ENCODE measurements at regions not wholly inside any gene's neighbourhood (a gene's known extent, or its start where the extent isn't known, plus 50 kb on each side); places are given as distances from the start of the nearest gene placed in this dataset.

DNA sequence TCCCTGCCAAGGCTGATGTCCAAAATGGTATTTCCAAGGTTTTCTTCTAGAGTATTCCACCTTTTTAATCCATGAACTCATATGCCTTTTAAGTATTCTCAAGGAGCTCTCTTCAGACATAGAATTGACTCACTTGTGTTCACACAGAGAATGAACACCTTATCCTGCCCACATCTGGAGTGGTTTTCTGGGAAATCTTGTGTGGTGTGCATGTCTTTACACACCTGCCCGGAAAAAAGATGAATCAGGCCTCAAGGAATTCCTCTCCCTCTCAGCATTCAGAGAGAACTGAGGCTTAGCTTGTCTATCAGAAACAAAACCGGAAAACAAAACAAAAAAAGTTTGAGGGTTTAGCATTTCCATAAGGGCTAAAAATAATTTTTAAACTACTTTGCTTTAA, 148.8 kb downstream of the TFAP2A start:
- Histone ChIP-seq H3K36me3 (ENCODE audit: insufficient read depth, low read length, poor library complexity, severe bottlenecking) (no peaks in the 10 kb centered on the region), H3K4me1 (ENCODE audit: insufficient read depth, low read length, poor library complexity, severe bottlenecking) (no peaks in the 10 kb centered on the region), H3K9me3 (ENCODE audit: low read depth, low read length, poor library complexity, severe bottlenecking) (no peaks in the 10 kb centered on the region), H3K4me3 (ENCODE audit: low read depth, low read length, poor library complexity, severe bottlenecking) (no peak overlapping the region), H3K27me3 (replicated peaks; ENCODE audit: insufficient read depth, low read depth, low read length, poor library complexity) (no peaks in the 10 kb centered on the region), H3K27ac (ENCODE audit: low read depth, low read length, poor library complexity, severe bottlenecking) (no peak overlapping the region)
- intact Hi-C loops (cut with micrococcal nuclease; ENCODE audit: unreplicated experiment) = no loop called here
- DNase-seq (ENCODE audit: low spot score) = no peak
- BruUV-seq (replicated peaks) = no TSS peak
- POLR2A ChIA-PET (ENCODE audit: low non-redundant PET) = no interaction called here
- TF ChIP-seq EZH2 (IDR thresholded peaks at IDR 0.05; ENCODE audit: borderline replicate concordance, low read depth, low read length, poor library complexity, severe bottlenecking) = no peak
- CTCF ChIA-PET = no interaction called here

DNA sequence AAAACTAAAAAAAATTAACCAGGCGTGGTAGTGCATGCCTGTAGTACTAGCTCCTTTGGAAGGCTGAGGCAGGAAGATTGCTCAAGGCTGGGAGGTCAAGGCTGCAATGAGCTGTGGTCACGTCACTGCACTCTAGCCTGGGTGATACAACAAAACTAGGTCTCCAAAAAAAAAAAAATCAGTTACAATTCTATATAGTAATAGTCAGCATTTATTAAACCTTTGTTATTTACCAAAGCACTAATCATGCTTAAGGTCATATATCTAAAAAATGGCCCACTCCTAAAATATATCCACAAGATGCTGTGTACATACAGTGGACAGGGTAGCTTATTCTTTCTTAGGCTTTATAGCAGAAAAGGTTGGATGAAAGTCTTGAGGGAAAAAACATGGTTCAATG, 152.4 kb downstream of the TFAP2A start:
- Histone ChIP-seq H3K36me3 (ENCODE audit: insufficient read depth, low read length, poor library complexity, severe bottlenecking) (no peaks in the 10 kb centered on the region), H3K4me1 (ENCODE audit: insufficient read depth, low read length, poor library complexity, severe bottlenecking) (no peaks in the 10 kb centered on the region), H3K27ac (ENCODE audit: low read depth, low read length, poor library complexity, severe bottlenecking) (no peak overlapping the region), H3K27me3 (replicated peaks; ENCODE audit: insufficient read depth, low read depth, low read length, poor library complexity) (no peaks in the 10 kb centered on the region), H3K9me3 (ENCODE audit: low read depth, low read length, poor library complexity, severe bottlenecking) (no peaks in the 10 kb centered on the region), H3K4me3 (ENCODE audit: low read depth, low read length, poor library complexity, severe bottlenecking) (no peak overlapping the region)
- no peak for TF ChIP-seq EZH2 (IDR thresholded peaks at IDR 0.05; ENCODE audit: borderline replicate concordance, low read depth, low read length, poor library complexity, severe bottlenecking)
- TF ChIP-seq, protein P1, sequence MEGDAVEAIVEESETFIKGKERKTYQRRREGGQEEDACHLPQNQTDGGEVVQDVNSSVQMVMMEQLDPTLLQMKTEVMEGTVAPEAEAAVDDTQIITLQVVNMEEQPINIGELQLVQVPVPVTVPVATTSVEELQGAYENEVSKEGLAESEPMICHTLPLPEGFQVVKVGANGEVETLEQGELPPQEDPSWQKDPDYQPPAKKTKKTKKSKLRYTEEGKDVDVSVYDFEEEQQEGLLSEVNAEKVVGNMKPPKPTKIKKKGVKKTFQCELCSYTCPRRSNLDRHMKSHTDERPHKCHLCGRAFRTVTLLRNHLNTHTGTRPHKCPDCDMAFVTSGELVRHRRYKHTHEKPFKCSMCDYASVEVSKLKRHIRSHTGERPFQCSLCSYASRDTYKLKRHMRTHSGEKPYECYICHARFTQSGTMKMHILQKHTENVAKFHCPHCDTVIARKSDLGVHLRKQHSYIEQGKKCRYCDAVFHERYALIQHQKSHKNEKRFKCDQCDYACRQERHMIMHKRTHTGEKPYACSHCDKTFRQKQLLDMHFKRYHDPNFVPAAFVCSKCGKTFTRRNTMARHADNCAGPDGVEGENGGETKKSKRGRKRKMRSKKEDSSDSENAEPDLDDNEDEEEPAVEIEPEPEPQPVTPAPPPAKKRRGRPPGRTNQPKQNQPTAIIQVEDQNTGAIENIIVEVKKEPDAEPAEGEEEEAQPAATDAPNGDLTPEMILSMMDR (conservative IDR thresholded peaks at IDR 0.05; ENCODE audit: low read depth, low read length) = no peak
- intact Hi-C loops (cut with micrococcal nuclease; ENCODE audit: unreplicated experiment) = no loop called here
- DNase-seq (ENCODE audit: low spot score) = no peak
- ChIA-PET CTCF (no interaction called here), POLR2A (ENCODE audit: low non-redundant PET) (no interaction called here)
- no TSS peak for BruUV-seq (replicated peaks)

DNA sequence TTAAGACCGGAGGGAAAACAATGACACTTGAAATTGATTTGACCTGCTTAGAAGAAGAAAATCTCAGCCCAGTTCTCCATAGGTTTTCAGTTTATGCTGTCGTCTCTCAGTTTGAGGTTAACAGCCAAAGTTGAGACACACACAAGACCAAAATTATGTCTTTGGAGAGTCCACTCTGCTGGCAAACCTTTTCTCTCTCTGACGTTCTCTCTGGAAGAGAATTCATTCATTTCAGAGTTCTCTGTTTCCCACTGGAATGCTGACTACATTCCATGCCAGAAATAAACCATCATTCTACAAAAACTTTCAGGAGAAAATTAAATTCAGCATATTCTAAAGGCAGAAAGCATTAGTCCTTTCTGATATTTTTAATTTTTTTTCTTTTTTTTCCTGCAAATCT, 155.2 kb downstream of the TFAP2A start:
- no peaks in the 10 kb centered on the region for H3K27me3 ChIP-seq (replicated peaks; ENCODE audit: insufficient read depth, low read depth, low read length, poor library complexity)
- no peak overlapping the region for H3K27ac ChIP-seq (ENCODE audit: low read depth, low read length, poor library complexity, severe bottlenecking)
- no peaks in the 10 kb centered on the region for H3K9me3 ChIP-seq (ENCODE audit: low read depth, low read length, poor library complexity, severe bottlenecking)
- no peak overlapping the region for H3K4me3 ChIP-seq (ENCODE audit: low read depth, low read length, poor library complexity, severe bottlenecking)
- CTCF ChIA-PET = no interaction called here
- H3K4me1 ChIP-seq (ENCODE audit: insufficient read depth, low read length, poor library complexity, severe bottlenecking) = no peaks in the 10 kb centered on the region
- H3K36me3 ChIP-seq (ENCODE audit: insufficient read depth, low read length, poor library complexity, severe bottlenecking) = no peaks in the 10 kb centered on the region
- TF ChIP-seq EZH2 (IDR thresholded peaks at IDR 0.05; ENCODE audit: borderline replicate concordance, low read depth, low read length, poor library complexity, severe bottlenecking) = no peak
- TF ChIP-seq, protein P1 (conservative IDR thresholded peaks at IDR 0.05; ENCODE audit: low read depth, low read length) = no peak
- no peak for DNase-seq (ENCODE audit: low spot score)
- no TSS peak for BruUV-seq (replicated peaks)
- intact Hi-C loops (cut with micrococcal nuclease; ENCODE audit: unreplicated experiment) = no loop called here
- POLR2A ChIA-PET (ENCODE audit: low non-redundant PET) = no interaction called here

DNA sequence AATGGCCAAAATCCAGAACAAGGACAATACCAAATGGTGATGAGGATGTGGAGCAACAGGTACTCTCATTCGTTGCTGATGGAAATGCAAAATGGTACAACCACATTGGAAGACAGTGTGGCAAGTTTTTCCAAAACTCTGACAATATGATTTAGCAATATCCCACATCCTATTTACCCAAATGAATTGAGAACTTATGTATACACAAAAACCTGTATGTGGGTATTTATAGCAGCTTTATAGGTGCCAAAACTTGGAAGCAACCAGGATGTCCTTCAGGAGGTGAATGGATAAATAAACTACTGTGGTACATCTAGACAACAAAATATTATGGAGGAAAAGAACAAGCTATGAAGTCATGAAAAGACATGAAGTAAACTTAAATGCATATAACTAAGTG, 156.5 kb downstream of the TFAP2A start:
- no peak overlapping the region for H3K4me3 ChIP-seq (ENCODE audit: low read depth, low read length, poor library complexity, severe bottlenecking)
- H3K9me3 ChIP-seq (ENCODE audit: low read depth, low read length, poor library complexity, severe bottlenecking) = no peaks in the 10 kb centered on the region
- DNase-seq (ENCODE audit: low spot score) = no peak
- H3K4me1 ChIP-seq (ENCODE audit: insufficient read depth, low read length, poor library complexity, severe bottlenecking) = no peaks in the 10 kb centered on the region
- ChIA-PET POLR2A (ENCODE audit: low non-redundant PET) (no interaction called here), CTCF (interaction anchor here (0.6 kb wide), 1 partner anchor 19 kb away, joined by 3 read pairs; no protein-coding TSS in a partner anchor)
- no peaks in the 10 kb centered on the region for H3K36me3 ChIP-seq (ENCODE audit: insufficient read depth, low read length, poor library complexity, severe bottlenecking)
- BruUV-seq (replicated peaks) = no TSS peak
- no peak overlapping the region for H3K27ac ChIP-seq (ENCODE audit: low read depth, low read length, poor library complexity, severe bottlenecking)
- H3K27me3 ChIP-seq (replicated peaks; ENCODE audit: insufficient read depth, low read depth, low read length, poor library complexity) = no peaks in the 10 kb centered on the region
- intact Hi-C loops (cut with micrococcal nuclease; ENCODE audit: unreplicated experiment) = no loop called here
- no peak for TF ChIP-seq EZH2 (IDR thresholded peaks at IDR 0.05; ENCODE audit: borderline replicate concordance, low read depth, low read length, poor library complexity, severe bottlenecking)
- TF ChIP-seq, protein P1 (conservative IDR thresholded peaks at IDR 0.05; ENCODE audit: low read depth, low read length) = no peak

All from A673 (cell line).